Thyroid gland (tissue), 4 donors: ENCODE measurements at regions not wholly inside any gene's neighbourhood (a gene's known extent, or its start where the extent isn't known, plus 50 kb on each side); places are given as distances from the start of the nearest gene placed in this dataset.

Source experiments
- CTCF ChIP-seq, 6 experiments: fragments of 200-600 bp in 3 of 6; fragments of 450-650 bp in 3 of 6; sonication (generic) in 3 of 6; IDR thresholded peaks; one replicate each; pipeline ENCODE4 v1.5.1; 2016 to 2019; ENCODE audit warnings: antibody characterized with exemption in 6 of 6, mild to moderate bottlenecking in 2 of 6, inconsistent platforms in 1 of 6, moderate library complexity in 1 of 6
- POLR2A ChIP-seq, 2 donors: fragments of 450-650 bp; IDR thresholded peaks; one replicate each; pipeline ENCODE4 v1.6.1; 2017; ENCODE audit warnings: antibody characterized with exemption in 2 of 2, mild to moderate bottlenecking in 2 of 2, moderate library complexity in 1 of 2

DNA sequence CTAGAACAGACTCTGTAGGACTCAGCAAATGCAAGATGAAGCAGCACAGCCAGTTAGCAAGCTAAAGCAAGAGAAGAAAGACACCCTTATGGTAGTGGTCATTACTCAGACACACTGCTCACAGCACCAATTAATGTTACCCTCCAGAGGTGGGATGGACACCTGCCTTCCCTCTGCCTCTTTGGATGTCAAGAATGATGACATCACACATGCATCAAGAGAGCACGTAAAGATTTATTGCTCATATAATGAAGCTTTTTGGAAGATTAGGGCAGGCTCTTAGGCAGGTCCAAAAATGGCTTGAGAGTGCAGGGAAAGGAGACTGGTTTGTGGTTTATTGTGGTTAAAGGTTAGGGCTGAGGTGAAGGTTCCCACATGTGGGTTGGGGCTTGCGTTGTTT lies 137.0 kb downstream of the PRDM13 start:
- TF ChIP-seq POLR2A (IDR thresholded peaks at IDR 0.05) (no peak), CTCF (IDR thresholded peaks at IDR 0.05) (no peak)
